HG02759 (cell line): ENCODE measurements at regions not wholly inside any gene's neighbourhood (a gene's known extent, or its start where the extent isn't known, plus 50 kb on each side); places are given as distances from the start of the nearest gene placed in this dataset.
A peak's percentile ranks its signal among the peaks of the same experiment; 100 is the strongest.
"Not testable (repeated sequence)": the region's sequence is repeated elsewhere in the genome, so short reads cannot be mapped to it uniquely, and the experiment has no call there.

Experiments used
- ATAC-seq: cut with Tn5 transposase; IDR thresholded peaks from one replicate; pipeline ENCODE4 v1.9.1; 2021; ENCODE audit warnings: mild to moderate bottlenecking, moderate library complexity; ENCODE audit not compliant: unreplicated experiment

GRCh38 chr2:11877764-11878163 is 131.3 kb downstream of the LPIN1 start:
- no peak for ATAC-seq

- ATAC-seq: not testable (repeated sequence)
Observed at GRCh38 chr2:11885253-11885652, 138.8 kb downstream of the LPIN1 start.

- not testable (repeated sequence) for ATAC-seq
Observed at GRCh38 chr2:11886899-11887298, 140.5 kb downstream of the LPIN1 start.

- no peak for ATAC-seq
Observed at GRCh38 chr2:11889101-11889850, 142.8 kb downstream of the LPIN1 start.

GRCh38 chr2:11889854-11890253 is 143.4 kb downstream of the LPIN1 start:
- ATAC-seq: no peak

GRCh38 chr2:11891028-11891427 is 144.6 kb downstream of the LPIN1 start:
- no peak for ATAC-seq

- ATAC-seq: no peak
Observed at GRCh38 chr2:11891671-11892440, 145.4 kb downstream of the LPIN1 start.

- ATAC-seq: no peak
Observed at GRCh38 chr2:11896386-11896785, 150.0 kb downstream of the LPIN1 start.

- no peak for ATAC-seq
Observed at GRCh38 chr2:11898576-11898975, 152.1 kb downstream of the LPIN1 start.

- ATAC-seq: no peak
Observed at GRCh38 chr2:11899264-11899818, 152.9 kb downstream of the LPIN1 start.

- ATAC-seq: not testable (repeated sequence)
Observed at GRCh38 chr2:11900891-11901290, 154.5 kb downstream of the LPIN1 start.

- no peak for ATAC-seq
Observed at GRCh38 chr2:11901351-11902069, 155.1 kb downstream of the LPIN1 start.

- no peak for ATAC-seq
Observed at GRCh38 chr2:11903085-11903606, 156.7 kb downstream of the LPIN1 start.

GRCh38 chr2:11904029-11904428 is 157.6 kb downstream of the LPIN1 start:
- peak; percentile 85 for ATAC-seq

GRCh38 chr2:11904941-11905340 is 158.5 kb downstream of the LPIN1 start:
- no peak for ATAC-seq

GRCh38 chr2:11907190-11907589 is 160.8 kb downstream of the LPIN1 start:
- no peak for ATAC-seq

GRCh38 chr2:11910971-11911370 is 164.5 kb downstream of the LPIN1 start:
- ATAC-seq: no peak

GRCh38 chr2:11912980-11913379 is 166.5 kb downstream of the LPIN1 start:
- ATAC-seq: no peak

- no peak for ATAC-seq
Observed at GRCh38 chr2:11914455-11914854, 168.0 kb downstream of the LPIN1 start.

- ATAC-seq: no peak
Observed at GRCh38 chr2:11915650-11916049, 169.2 kb downstream of the LPIN1 start.

- no peak for ATAC-seq
Observed at GRCh38 chr2:11919953-11920352, 173.5 kb downstream of the LPIN1 start.
